ENCODE measurements at regions not wholly inside any gene's neighbourhood (a gene's known extent, or its start where the extent isn't known, plus 50 kb on each side); places are given as distances from the start of the nearest gene placed in this dataset.

- ATAC-seq (ENCODE audit: low read depth) = no peak
These were observed 250.1 kb upstream of the DCN start for GRCh38 chr12:91432755-91433154.

DNA sequence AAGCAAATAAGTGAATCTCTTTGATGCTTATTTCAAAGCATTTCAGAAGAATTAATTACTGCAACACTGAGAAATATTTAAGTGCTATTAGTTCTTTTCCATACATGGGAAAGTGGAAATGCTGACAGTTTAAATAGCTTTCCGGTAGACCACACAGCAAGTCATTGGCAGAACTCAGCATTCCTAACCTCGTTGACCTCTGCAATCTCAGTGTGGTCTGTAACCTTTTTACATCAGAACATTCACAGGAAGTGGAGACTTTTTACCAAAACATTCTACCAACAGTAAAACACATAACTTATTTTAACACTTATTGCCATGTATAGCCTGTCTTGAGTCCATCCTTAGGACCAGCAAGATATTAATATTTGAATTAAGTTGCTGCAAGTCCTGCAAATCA, 249.5 kb upstream of the DCN start:
- Mint-ChIP-seq H3K9me3 (no peaks in the 10 kb centered on the region), H3K36me3 (no peaks in the 10 kb centered on the region), H3K27me3 (peaks cover 5% of the 10 kb centered on the region), H3K4me3 (no peak overlapping the region), H3K4me1 (no peaks in the 10 kb centered on the region), H3K27ac (no peak overlapping the region)
- no peak for ATAC-seq (ENCODE audit: low read depth)
- DNase-seq (ENCODE audit: low spot score in 2 of 2) = no peak

More at GRCh38 chr12:91432755-91433154, 250.1 kb upstream of the DCN start:
- Mint-ChIP-seq H3K27ac (no peak overlapping the region), H3K4me3 (no peak overlapping the region), H3K4me1 (no peaks in the 10 kb centered on the region), H3K27me3 (peaks cover 5% of the 10 kb centered on the region), H3K36me3 (no peaks in the 10 kb centered on the region), H3K9me3 (no peaks in the 10 kb centered on the region)
- DNase-seq (ENCODE audit: low spot score in 2 of 2) = no peak

GRCh38 chr12:91424506-91424905, 241.9 kb upstream of the DCN start:
- ATAC-seq (ENCODE audit: low read depth) (no peak), DNase-seq (ENCODE audit: low spot score in 2 of 2) (no peak)
- H3K27me3 Mint-ChIP-seq = peaks cover 8% of the 10 kb centered on the region
- H3K4me3 Mint-ChIP-seq = no peak overlapping the region
- H3K36me3 Mint-ChIP-seq = no peaks in the 10 kb centered on the region
- H3K27ac Mint-ChIP-seq = no peak overlapping the region
- H3K9me3 Mint-ChIP-seq = no peaks in the 10 kb centered on the region
- H3K4me1 Mint-ChIP-seq = no peaks in the 10 kb centered on the region

GRCh38 chr12:91423693-91424050, 241.1 kb upstream of the DCN start:
- H3K27me3 Mint-ChIP-seq = peaks cover 7% of the 10 kb centered on the region
- no peaks in the 10 kb centered on the region for H3K36me3 Mint-ChIP-seq
- no peaks in the 10 kb centered on the region for H3K9me3 Mint-ChIP-seq
- no peaks in the 10 kb centered on the region for H3K4me1 Mint-ChIP-seq
- no peak overlapping the region for H3K4me3 Mint-ChIP-seq
- no peak for ATAC-seq (ENCODE audit: low read depth)
- no peak for DNase-seq (ENCODE audit: low spot score in 2 of 2)
- H3K27ac Mint-ChIP-seq = no peak overlapping the region

DNA sequence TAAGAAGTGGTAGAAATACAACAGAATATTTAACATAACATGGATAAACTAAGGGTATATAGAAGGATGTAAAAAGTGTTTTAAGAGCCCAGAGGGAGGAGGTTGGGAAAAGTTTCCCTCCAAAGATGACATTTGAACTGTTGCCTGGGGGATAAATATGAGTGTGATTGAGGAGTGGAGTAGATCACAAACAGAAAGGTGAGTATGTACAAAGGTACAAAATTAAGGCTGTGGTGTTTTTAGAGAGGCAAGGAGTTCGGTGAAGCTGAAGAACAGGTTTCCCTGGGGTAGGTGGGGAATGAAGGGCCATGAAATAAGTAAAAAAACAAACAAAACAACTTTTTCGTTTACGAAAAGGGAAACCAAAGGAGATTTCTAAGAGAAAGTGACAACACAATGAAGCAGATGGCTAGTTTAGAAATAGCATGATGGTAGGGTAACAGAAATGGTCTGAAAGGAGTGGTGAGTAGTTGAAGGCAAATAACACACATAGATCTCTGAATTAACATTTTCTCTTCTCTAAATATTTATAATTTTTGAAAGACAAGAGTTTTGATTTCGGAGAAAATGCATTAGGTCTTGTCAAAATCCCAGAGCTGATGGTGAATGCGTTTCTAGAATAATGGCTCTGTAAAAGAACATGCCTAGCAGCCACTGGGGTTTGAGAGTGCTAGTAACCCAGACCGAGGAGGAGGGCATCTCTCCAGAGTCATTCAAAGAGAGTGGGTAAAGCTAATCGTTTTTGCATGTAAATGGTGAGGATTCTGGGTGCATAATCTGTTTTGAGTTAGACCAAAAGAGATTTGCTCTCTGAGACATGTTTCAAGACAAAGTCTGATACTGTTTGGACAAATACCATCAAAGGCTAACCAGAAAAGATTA, 240.4 kb upstream of the DCN start:
- no peaks in the 10 kb centered on the region for H3K4me1 Mint-ChIP-seq
- DNase-seq (ENCODE audit: low spot score in 2 of 2) (no peak), ATAC-seq (ENCODE audit: low read depth) (no peak)
- H3K27me3 Mint-ChIP-seq = peaks cover 7% of the 10 kb centered on the region
- no peaks in the 10 kb centered on the region for H3K36me3 Mint-ChIP-seq
- H3K9me3 Mint-ChIP-seq = no peaks in the 10 kb centered on the region
- no peak overlapping the region for H3K4me3 Mint-ChIP-seq
- no peak overlapping the region for H3K27ac Mint-ChIP-seq

- ATAC-seq (ENCODE audit: low read depth) = no peak
- H3K27me3 Mint-ChIP-seq = peaks cover 9% of the 10 kb centered on the region
- no peaks in the 10 kb centered on the region for H3K4me1 Mint-ChIP-seq
- no peak overlapping the region for H3K27ac Mint-ChIP-seq
- H3K4me3 Mint-ChIP-seq = no peak overlapping the region
- no peaks in the 10 kb centered on the region for H3K9me3 Mint-ChIP-seq
- DNase-seq (ENCODE audit: low spot score in 2 of 2) = no peak
- H3K36me3 Mint-ChIP-seq = no peaks in the 10 kb centered on the region
These were observed 239.5 kb upstream of the DCN start for GRCh38 chr12:91422127-91422526.

DNA sequence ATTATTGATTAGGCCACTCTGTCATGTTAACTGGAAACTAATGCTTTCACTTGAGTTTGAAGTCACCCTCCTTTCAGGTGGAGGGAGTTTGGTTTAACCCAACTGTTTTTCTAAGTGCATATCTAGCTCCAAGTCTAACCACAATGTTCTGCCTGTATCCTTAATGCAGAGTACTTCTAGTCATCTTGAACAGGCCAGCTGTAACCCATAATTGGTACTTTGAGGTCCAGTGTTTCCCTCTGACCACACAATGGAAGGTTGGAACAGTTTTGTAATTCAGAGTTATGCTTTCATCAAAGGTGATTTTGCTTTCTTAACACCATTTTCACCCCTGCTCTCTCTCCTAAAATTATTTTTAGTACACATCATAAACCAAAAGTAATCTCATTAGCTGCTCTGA, 237.2 kb upstream of the DCN start:
- no peaks in the 10 kb centered on the region for H3K4me1 Mint-ChIP-seq
- H3K36me3 Mint-ChIP-seq = no peaks in the 10 kb centered on the region
- no peaks in the 10 kb centered on the region for H3K9me3 Mint-ChIP-seq
- H3K27me3 Mint-ChIP-seq = peaks cover 11% of the 10 kb centered on the region
- DNase-seq (ENCODE audit: low spot score in 2 of 2) (no peak), ATAC-seq (ENCODE audit: low read depth) (no peak)
- H3K4me3 Mint-ChIP-seq = no peak overlapping the region
- H3K27ac Mint-ChIP-seq = no peak overlapping the region

- H3K4me3 Mint-ChIP-seq = no peak overlapping the region
- no peaks in the 10 kb centered on the region for H3K9me3 Mint-ChIP-seq
- H3K27ac Mint-ChIP-seq = no peak overlapping the region
- peaks cover 9% of the 10 kb centered on the region for H3K27me3 Mint-ChIP-seq
- H3K4me1 Mint-ChIP-seq = no peaks in the 10 kb centered on the region
- ATAC-seq (ENCODE audit: low read depth) (no peak), DNase-seq (ENCODE audit: low spot score in 2 of 2) (no peak)
- H3K36me3 Mint-ChIP-seq = no peaks in the 10 kb centered on the region
These were observed 235.8 kb upstream of the DCN start for GRCh38 chr12:91418221-91419090.

- no peak for ATAC-seq (ENCODE audit: low read depth)
- DNase-seq (ENCODE audit: low spot score in 2 of 2) = no peak
- no peaks in the 10 kb centered on the region for H3K36me3 Mint-ChIP-seq
- H3K4me1 Mint-ChIP-seq = no peaks in the 10 kb centered on the region
- H3K9me3 Mint-ChIP-seq = no peaks in the 10 kb centered on the region
- no peak overlapping the region for H3K4me3 Mint-ChIP-seq
- H3K27me3 Mint-ChIP-seq = peaks cover 4% of the 10 kb centered on the region
- H3K27ac Mint-ChIP-seq = no peak overlapping the region
These were observed 235.0 kb upstream of the DCN start for GRCh38 chr12:91417650-91418049.

DNA sequence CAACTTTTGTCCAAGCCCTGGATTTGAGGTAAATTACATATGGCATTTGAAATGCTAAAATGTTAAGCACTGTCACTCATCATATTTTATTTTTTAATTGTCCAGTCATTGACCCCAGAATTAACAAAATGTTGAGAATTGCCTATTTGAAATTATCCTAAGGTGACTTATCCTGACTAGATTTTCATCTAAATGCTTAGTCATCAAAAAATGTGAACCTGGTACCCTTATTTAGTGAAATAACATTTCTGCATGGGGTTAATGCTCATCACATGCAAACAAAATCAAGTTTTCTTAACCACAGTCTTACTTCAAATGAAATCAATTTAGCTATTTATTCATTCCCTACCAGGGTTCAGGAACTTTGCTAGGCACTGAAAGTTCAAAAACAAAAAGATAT, 232.0 kb upstream of the DCN start:
- no peaks in the 10 kb centered on the region for H3K36me3 Mint-ChIP-seq
- no peak for DNase-seq (ENCODE audit: low spot score in 2 of 2)
- H3K9me3 Mint-ChIP-seq = no peaks in the 10 kb centered on the region
- no peak for ATAC-seq (ENCODE audit: low read depth)
- H3K4me1 Mint-ChIP-seq = no peaks in the 10 kb centered on the region
- no peak overlapping the region for H3K4me3 Mint-ChIP-seq
- H3K27me3 Mint-ChIP-seq = peaks cover 4% of the 10 kb centered on the region
- H3K27ac Mint-ChIP-seq = no peak overlapping the region

DNA sequence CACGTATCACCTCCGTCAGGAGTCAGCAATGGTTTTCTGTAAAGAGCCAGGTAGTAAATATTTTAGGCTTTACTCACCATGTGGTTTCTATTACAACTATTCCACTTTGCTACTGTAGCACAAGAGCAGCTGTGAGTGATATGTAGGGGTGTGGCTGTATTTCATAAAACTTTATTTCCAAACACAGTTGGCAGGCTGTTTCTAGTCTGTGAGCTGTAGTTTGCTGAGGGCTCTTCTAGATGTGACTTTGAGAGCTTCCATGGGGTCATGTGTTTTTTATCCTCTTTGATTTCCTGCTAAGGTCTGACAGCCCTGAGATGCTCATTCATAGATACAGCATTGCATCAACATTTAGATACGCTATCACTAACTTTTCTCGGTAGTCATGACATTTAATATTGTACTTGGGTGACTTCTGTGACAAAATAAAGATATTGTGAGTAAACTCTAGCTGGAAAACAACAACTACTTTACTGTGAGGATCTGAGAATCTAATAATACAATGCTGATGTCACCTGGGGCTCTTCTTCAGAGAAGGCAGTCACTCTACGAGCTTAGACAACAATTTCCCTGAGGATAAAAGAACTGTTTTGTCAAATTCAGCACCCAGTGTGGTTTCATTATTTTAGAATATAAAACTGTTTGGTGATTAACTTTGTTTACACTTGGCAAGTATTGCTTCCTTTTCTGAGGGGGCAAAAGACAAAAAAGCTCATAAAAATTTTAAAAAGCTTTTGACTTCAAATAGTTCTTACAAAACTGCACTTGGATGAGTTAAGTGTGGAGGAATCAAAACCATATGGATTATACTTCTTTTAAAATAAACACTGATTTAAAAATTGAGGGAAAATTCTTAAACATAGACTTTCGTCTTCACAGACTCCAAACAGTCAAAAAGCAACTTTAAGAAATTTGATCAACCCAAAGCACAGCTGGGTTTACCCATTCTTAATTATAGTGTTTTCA, 231.2 kb upstream of the DCN start:
- Mint-ChIP-seq H3K36me3 (no peaks in the 10 kb centered on the region), H3K27me3 (peaks cover 4% of the 10 kb centered on the region), H3K27ac (no peak overlapping the region), H3K4me1 (no peaks in the 10 kb centered on the region), H3K4me3 (no peak overlapping the region), H3K9me3 (no peaks in the 10 kb centered on the region)
- DNase-seq (ENCODE audit: low spot score in 2 of 2) = no peak
- ATAC-seq (ENCODE audit: low read depth) = no peak

DNA sequence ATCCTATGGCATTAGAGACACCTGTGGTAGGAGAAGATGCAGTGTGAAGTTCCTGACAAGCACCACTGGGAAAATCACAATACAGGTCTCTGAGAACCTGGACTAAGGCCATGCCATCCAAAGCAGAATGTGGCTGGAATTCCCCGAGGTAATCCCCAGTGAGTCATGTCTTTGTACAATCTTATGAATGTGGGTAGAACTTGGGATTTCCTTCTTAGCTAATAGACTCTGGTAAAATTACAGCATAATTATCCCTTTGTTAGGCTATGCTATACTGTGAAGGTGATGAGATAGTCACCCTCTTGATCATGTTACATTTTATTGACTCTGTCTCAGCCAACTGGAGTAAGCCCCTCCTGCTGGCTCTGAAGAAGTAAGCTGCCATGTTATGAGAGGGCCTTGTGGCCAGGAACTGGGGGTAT, 224.3 kb upstream of the DCN start:
- H3K27me3 Mint-ChIP-seq = no peaks in the 10 kb centered on the region
- no peak overlapping the region for H3K27ac Mint-ChIP-seq
- DNase-seq (ENCODE audit: low spot score in 2 of 2) (no peak), ATAC-seq (ENCODE audit: low read depth) (no peak)
- no peaks in the 10 kb centered on the region for H3K9me3 Mint-ChIP-seq
- H3K36me3 Mint-ChIP-seq = no peaks in the 10 kb centered on the region
- H3K4me1 Mint-ChIP-seq = no peaks in the 10 kb centered on the region
- H3K4me3 Mint-ChIP-seq = no peak overlapping the region

DNA sequence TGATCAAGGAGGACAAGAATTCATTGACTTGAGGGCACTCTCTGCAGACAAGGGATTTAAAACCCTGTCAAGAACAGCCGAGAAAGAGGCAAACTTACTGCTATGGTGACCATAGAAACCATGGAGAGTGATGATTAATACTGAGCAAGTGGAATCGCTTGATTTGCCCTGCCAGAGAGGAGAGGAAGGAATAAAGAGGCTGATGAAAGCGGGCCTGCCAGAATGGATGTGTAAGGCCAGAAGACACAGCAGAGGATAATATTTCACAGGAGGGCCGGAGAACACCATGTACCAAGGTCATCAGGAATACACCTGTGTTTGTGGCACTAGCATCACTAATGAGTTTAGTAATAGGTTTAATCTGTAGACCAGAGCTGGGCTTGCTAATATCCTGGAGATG, 221.8 kb upstream of the DCN start:
- no peaks in the 10 kb centered on the region for H3K9me3 Mint-ChIP-seq
- no peak overlapping the region for H3K27ac Mint-ChIP-seq
- no peaks in the 10 kb centered on the region for H3K27me3 Mint-ChIP-seq
- no peak for DNase-seq (ENCODE audit: low spot score in 2 of 2)
- no peaks in the 10 kb centered on the region for H3K4me1 Mint-ChIP-seq
- H3K4me3 Mint-ChIP-seq = no peak overlapping the region
- ATAC-seq (ENCODE audit: low read depth) = no peak
- no peaks in the 10 kb centered on the region for H3K36me3 Mint-ChIP-seq

DNA sequence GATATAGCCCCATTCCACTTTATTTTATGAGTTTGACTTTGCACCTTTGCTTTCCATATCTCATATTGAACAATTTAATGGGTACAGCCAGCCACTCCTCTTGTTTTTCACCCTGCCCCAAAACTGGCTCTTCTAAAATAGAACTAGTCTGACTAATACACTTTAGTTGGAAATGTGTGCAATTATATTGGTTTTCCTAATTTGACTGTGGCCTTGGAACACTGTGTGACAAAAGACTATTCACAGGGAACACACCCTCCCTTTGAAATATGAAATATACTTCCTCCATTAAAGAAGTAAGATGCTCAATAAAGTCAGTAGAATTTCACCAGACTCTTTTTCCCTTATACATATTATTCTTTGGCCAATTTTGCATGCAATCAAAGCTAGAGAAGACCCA, 218.6 kb upstream of the DCN start:
- ATAC-seq (ENCODE audit: low read depth) = no peak
- Mint-ChIP-seq H3K27me3 (peaks cover 1% of the 10 kb centered on the region), H3K4me3 (no peak overlapping the region), H3K36me3 (no peaks in the 10 kb centered on the region), H3K9me3 (no peaks in the 10 kb centered on the region), H3K4me1 (no peaks in the 10 kb centered on the region), H3K27ac (no peak overlapping the region)
- DNase-seq (ENCODE audit: low spot score in 2 of 2) = no peak
